HEK293T (cell line): ENCODE measurements at regions not wholly inside any gene's neighbourhood (a gene's known extent, or its start where the extent isn't known, plus 50 kb on each side); places are given as distances from the start of the nearest gene placed in this dataset.
"Not testable (repeated sequence)": the region's sequence is repeated elsewhere in the genome, so short reads cannot be mapped to it uniquely, and the experiment has no call there.

Source experiments
- ARNT ChIP-seq: fragments of 450-650 bp; IDR thresholded peaks from 2 replicates; pipeline ENCODE4 v1.6.1; 2017; ENCODE audit warnings: mild to moderate bottlenecking
- BHLHE40 ChIP-seq: fragments of 450-650 bp; IDR thresholded peaks from 2 replicates; pipeline ENCODE4 v1.6.1; 2016; ENCODE audit warnings: mild to moderate bottlenecking, moderate library complexity, borderline replicate concordance
- CTBP1 ChIP-seq: fragments of 450-650 bp; IDR thresholded peaks from 2 replicates; pipeline ENCODE4 v1.6.1; 2016; ENCODE audit warnings: borderline replicate concordance
- ELF4 ChIP-seq: fragments of 450-650 bp; IDR thresholded peaks from 2 replicates; pipeline ENCODE4 v1.6.1; 2017; ENCODE audit warnings: antibody characterized with exemption
- FOXA1 ChIP-seq: fragments of 450-650 bp; IDR thresholded peaks from 2 replicates; pipeline ENCODE4 v1.6.1; 2016; ENCODE audit warnings: mild to moderate bottlenecking
- FOXM1 ChIP-seq: fragments of 450-650 bp; IDR thresholded peaks from 2 replicates; pipeline ENCODE4 v1.6.1; 2017; ENCODE audit warnings: mild to moderate bottlenecking, borderline replicate concordance
- LEF1 ChIP-seq: fragments of 450-650 bp; IDR thresholded peaks from 2 replicates; pipeline ENCODE4 v1.6.1; 2017; ENCODE audit warnings: mild to moderate bottlenecking, borderline replicate concordance
- NFRKB ChIP-seq: fragments of 450-650 bp; IDR thresholded peaks from 2 replicates; pipeline ENCODE4 v1.6.1; 2016; ENCODE audit warnings: mild to moderate bottlenecking, moderate library complexity
- SP1 ChIP-seq: fragments of 450-650 bp; IDR thresholded peaks from 2 replicates; pipeline ENCODE4 v1.6.1; 2017
- SUZ12 ChIP-seq: fragments of 450-650 bp; IDR thresholded peaks from 2 replicates; pipeline ENCODE4 v1.6.1; 2016; ENCODE audit warnings: mild to moderate bottlenecking
- ZNF384 ChIP-seq: fragments of 450-650 bp; IDR thresholded peaks from 2 replicates; pipeline ENCODE4 v1.6.1; 2016
- TF ChIP-seq, protein P1 (sequence below): fragments of 450-650 bp; IDR thresholded peaks from 2 replicates; pipeline ENCODE4 v1.6.1; 2016

DNA sequence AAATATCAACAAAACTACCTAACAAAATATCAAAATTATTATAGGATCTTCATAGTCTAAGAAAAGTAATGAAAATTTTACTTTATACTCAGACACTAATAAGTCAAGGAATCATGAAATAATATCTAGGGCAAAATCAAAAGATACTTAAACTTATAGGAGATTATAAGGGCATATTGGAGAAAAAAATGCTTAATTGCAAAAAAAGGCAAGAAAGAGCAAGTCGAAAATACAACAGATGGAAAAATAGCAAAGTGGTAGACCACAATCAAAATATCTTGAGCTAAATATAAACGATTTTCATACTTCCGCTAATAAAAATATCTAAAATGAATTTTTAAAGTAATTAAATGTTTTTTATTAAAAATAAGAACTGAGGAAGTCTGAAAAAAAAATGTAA is 177.0 kb upstream of the TEKT4 start:
- not testable (repeated sequence) for TF ChIP-seq FOXM1, BHLHE40, SUZ12, FOXA1, NFRKB, SP1, ELF4, LEF1, ARNT, CTBP1, ZNF384
- TF ChIP-seq, protein P1, sequence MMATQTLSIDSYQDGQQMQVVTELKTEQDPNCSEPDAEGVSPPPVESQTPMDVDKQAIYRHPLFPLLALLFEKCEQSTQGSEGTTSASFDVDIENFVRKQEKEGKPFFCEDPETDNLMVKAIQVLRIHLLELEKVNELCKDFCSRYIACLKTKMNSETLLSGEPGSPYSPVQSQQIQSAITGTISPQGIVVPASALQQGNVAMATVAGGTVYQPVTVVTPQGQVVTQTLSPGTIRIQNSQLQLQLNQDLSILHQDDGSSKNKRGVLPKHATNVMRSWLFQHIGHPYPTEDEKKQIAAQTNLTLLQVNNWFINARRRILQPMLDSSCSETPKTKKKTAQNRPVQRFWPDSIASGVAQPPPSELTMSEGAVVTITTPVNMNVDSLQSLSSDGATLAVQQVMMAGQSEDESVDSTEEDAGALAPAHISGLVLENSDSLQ, result not testable (repeated sequence)
